ENCODE measurements at regions not wholly inside any gene's neighbourhood (a gene's known extent, or its start where the extent isn't known, plus 50 kb on each side); places are given as distances from the start of the nearest gene placed in this dataset.
"Not testable (repeated sequence)": the region's sequence is repeated elsewhere in the genome, so short reads cannot be mapped to it uniquely, and the experiment has no call there.

- Histone ChIP-seq H3K36me3 (ENCODE audit: control insufficient read depth in 2 of 3, insufficient read depth in 3 of 3, low read length in 3 of 3) (no peaks in the 10 kb centered on the region), H3K9ac (ENCODE audit: low read length in 3 of 3) (no peak overlapping the region), H3K9me3 (ENCODE audit: control insufficient read depth in 2 of 3, insufficient read depth in 1 of 3, low read length in 3 of 3) (no peaks in the 10 kb centered on the region), H3K27me3 (ENCODE audit: control insufficient read depth, insufficient read depth, low read length) (no peaks in the 10 kb centered on the region), H3K4me1 (ENCODE audit: control insufficient read depth in 2 of 3, insufficient read depth in 2 of 3, low read depth in 1 of 3, low read length in 3 of 3) (no peaks in the 10 kb centered on the region), H3K4me3 (ENCODE audit: low read length in 3 of 3) (no peak overlapping the region), H3K27ac (ENCODE audit: low read depth in 2 of 2, low read length in 2 of 2) (no peak overlapping the region)
- FAIRE-seq = no peak
- intact Hi-C loops (cut with DNase I) = no loop called here
- TF ChIP-seq CTCF (IDR thresholded peaks at IDR 0.05; ENCODE audit: borderline replicate concordance, extremely low read depth, insufficient read depth) = no peak
- no peak for DNase-seq
Measured at GRCh38 chr5:39758426-39758825, 333.6 kb upstream of the DAB2 start.

GRCh38 chr5:39757131-39757530 lies 332.4 kb upstream of the DAB2 start:
- Histone ChIP-seq H3K4me1 (ENCODE audit: control insufficient read depth in 2 of 3, insufficient read depth in 2 of 3, low read depth in 1 of 3, low read length in 3 of 3) (no peaks in the 10 kb centered on the region), H3K9me3 (ENCODE audit: control insufficient read depth in 2 of 3, insufficient read depth in 1 of 3, low read length in 3 of 3) (no peaks in the 10 kb centered on the region), H3K36me3 (ENCODE audit: control insufficient read depth in 2 of 3, insufficient read depth in 3 of 3, low read length in 3 of 3) (no peaks in the 10 kb centered on the region), H3K27ac (ENCODE audit: low read depth in 2 of 2, low read length in 2 of 2) (no peak overlapping the region), H3K27me3 (ENCODE audit: control insufficient read depth, insufficient read depth, low read length) (no peaks in the 10 kb centered on the region), H3K4me3 (ENCODE audit: low read length in 3 of 3) (no peak overlapping the region), H3K9ac (ENCODE audit: low read length in 3 of 3) (no peak overlapping the region)
- FAIRE-seq (no peak), DNase-seq (no peak)
- TF ChIP-seq CTCF (IDR thresholded peaks at IDR 0.05; ENCODE audit: borderline replicate concordance, extremely low read depth, insufficient read depth) = no peak
- intact Hi-C loops (cut with DNase I) = no loop called here

GRCh38 chr5:39755986-39756385 lies 331.2 kb upstream of the DAB2 start:
- H3K36me3 ChIP-seq (ENCODE audit: control insufficient read depth in 2 of 3, insufficient read depth in 3 of 3, low read length in 3 of 3) = no peaks in the 10 kb centered on the region
- no peak overlapping the region for H3K27ac ChIP-seq (ENCODE audit: low read depth in 2 of 2, low read length in 2 of 2)
- no peaks in the 10 kb centered on the region for H3K27me3 ChIP-seq (ENCODE audit: control insufficient read depth, insufficient read depth, low read length)
- intact Hi-C loops (cut with DNase I) = no loop called here
- peaks cover 0 to 1% (median 0%) of the 10 kb centered on the region in 3 donors for H3K9me3 ChIP-seq (ENCODE audit: control insufficient read depth in 2 of 3, insufficient read depth in 1 of 3, low read length in 3 of 3)
- TF ChIP-seq CTCF (IDR thresholded peaks at IDR 0.05; ENCODE audit: borderline replicate concordance, extremely low read depth, insufficient read depth) = no peak
- DNase-seq (peak in 1 of 5 donors; percentile 8), FAIRE-seq (no peak)
- no peak overlapping the region for H3K4me3 ChIP-seq (ENCODE audit: low read length in 3 of 3)
- H3K4me1 ChIP-seq (ENCODE audit: control insufficient read depth in 2 of 3, insufficient read depth in 2 of 3, low read depth in 1 of 3, low read length in 3 of 3) = no peaks in the 10 kb centered on the region
- H3K9ac ChIP-seq (ENCODE audit: low read length in 3 of 3) = no peak overlapping the region

- intact Hi-C loops (cut with DNase I) = no loop called here
- Histone ChIP-seq H3K4me3 (ENCODE audit: low read length in 3 of 3) (no peak overlapping the region), H3K36me3 (ENCODE audit: control insufficient read depth in 2 of 3, insufficient read depth in 3 of 3, low read length in 3 of 3) (no peaks in the 10 kb centered on the region), H3K4me1 (ENCODE audit: control insufficient read depth in 2 of 3, insufficient read depth in 2 of 3, low read depth in 1 of 3, low read length in 3 of 3) (no peaks in the 10 kb centered on the region), H3K9ac (ENCODE audit: low read length in 3 of 3) (no peak overlapping the region), H3K27me3 (ENCODE audit: control insufficient read depth, insufficient read depth, low read length) (no peaks in the 10 kb centered on the region), H3K9me3 (ENCODE audit: control insufficient read depth in 2 of 3, insufficient read depth in 1 of 3, low read length in 3 of 3) (peaks cover 0 to 6% (median 0%) of the 10 kb centered on the region in 3 donors), H3K27ac (ENCODE audit: low read depth in 2 of 2, low read length in 2 of 2) (no peak overlapping the region)
- DNase-seq = no peak
- TF ChIP-seq CTCF (IDR thresholded peaks at IDR 0.05; ENCODE audit: borderline replicate concordance, extremely low read depth, insufficient read depth) = no peak
- no peak for FAIRE-seq
Measured at GRCh38 chr5:39755452-39755851, 330.7 kb upstream of the DAB2 start.

- H3K9ac ChIP-seq (ENCODE audit: low read length in 3 of 3); H3K27me3 ChIP-seq (ENCODE audit: control insufficient read depth, insufficient read depth, low read length); FAIRE-seq; DNase-seq; H3K4me1 ChIP-seq (ENCODE audit: control insufficient read depth in 2 of 3, insufficient read depth in 2 of 3, low read depth in 1 of 3, low read length in 3 of 3); intact Hi-C loops (cut with DNase I); H3K27ac ChIP-seq (ENCODE audit: low read depth in 2 of 2, low read length in 2 of 2); H3K36me3 ChIP-seq (ENCODE audit: control insufficient read depth in 2 of 3, insufficient read depth in 3 of 3, low read length in 3 of 3); H3K9me3 ChIP-seq (ENCODE audit: control insufficient read depth in 2 of 3, insufficient read depth in 1 of 3, low read length in 3 of 3); H3K4me3 ChIP-seq (ENCODE audit: low read length in 3 of 3): not testable (repeated sequence)
Measured at GRCh38 chr5:39753747-39754146, 329.0 kb upstream of the DAB2 start.
